Osteocyte (in vitro differentiated cells): ENCODE measurements at regions not wholly inside any gene's neighbourhood (a gene's known extent, or its start where the extent isn't known, plus 50 kb on each side); places are given as distances from the start of the nearest gene placed in this dataset.
"Not testable (repeated sequence)": the region's sequence is repeated elsewhere in the genome, so short reads cannot be mapped to it uniquely, and the experiment has no call there.

Experiments used
- DNase-seq: peaks from one replicate; pipeline ENCODE4 v3.0.0; 2021; ENCODE audit warnings: mixed read lengths; ENCODE audit not compliant: unreplicated experiment; ENCODE audit errors: extremely low spot score
- H3K27ac Mint-ChIP-seq: one replicate; pipeline ENCODE4 v1.8.0; 2021; ENCODE audit warnings: mild to moderate bottlenecking, mixed read lengths; ENCODE audit not compliant: unreplicated experiment
- H3K27me3 Mint-ChIP-seq: one replicate; pipeline ENCODE4 v1.8.0; 2021; ENCODE audit warnings: mixed read lengths; ENCODE audit not compliant: unreplicated experiment
- H3K36me3 Mint-ChIP-seq: one replicate; pipeline ENCODE4 v1.8.0; 2021; ENCODE audit warnings: mixed read lengths; ENCODE audit not compliant: unreplicated experiment
- H3K4me1 Mint-ChIP-seq: one replicate; pipeline ENCODE4 v1.8.0; 2021; ENCODE audit warnings: mixed read lengths; ENCODE audit not compliant: unreplicated experiment
- H3K4me3 Mint-ChIP-seq: one replicate; pipeline ENCODE4 v1.8.0; 2021; ENCODE audit warnings: mild to moderate bottlenecking, moderate library complexity, mixed read lengths; ENCODE audit not compliant: unreplicated experiment
- H3K9me3 Mint-ChIP-seq: one replicate; pipeline ENCODE4 v1.8.0; 2021; ENCODE audit warnings: mixed read lengths; ENCODE audit not compliant: unreplicated experiment
- TF ChIP-seq, protein P1 (sequence below): fragments of 200-600 bp; sonication (generic); IDR thresholded peaks from 2 replicates; pipeline ENCODE4 v1.5.0; 2021; ENCODE audit warnings: antibody characterized with exemption, mild to moderate bottlenecking, moderate library complexity

DNA sequence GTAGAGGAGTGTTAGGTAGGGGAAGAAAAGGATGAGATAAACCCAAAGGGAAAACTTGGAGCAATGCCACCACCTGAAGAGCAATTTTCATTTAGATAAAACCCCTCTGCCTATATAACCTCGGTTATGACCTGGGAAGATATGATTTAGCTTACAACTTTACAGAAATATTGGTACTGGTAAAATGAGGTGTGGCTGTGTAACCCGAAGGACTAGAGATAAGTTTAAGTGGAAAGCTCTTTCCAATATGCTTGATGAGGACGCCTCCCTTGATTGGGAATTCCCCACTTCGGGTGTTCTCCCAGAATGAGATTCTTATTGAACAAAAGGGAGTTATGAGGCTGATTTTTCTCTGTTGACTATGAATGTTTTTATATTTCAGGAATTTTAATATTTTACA, 109.5 kb upstream of the CDK6 start:
- TF ChIP-seq, protein P1, sequence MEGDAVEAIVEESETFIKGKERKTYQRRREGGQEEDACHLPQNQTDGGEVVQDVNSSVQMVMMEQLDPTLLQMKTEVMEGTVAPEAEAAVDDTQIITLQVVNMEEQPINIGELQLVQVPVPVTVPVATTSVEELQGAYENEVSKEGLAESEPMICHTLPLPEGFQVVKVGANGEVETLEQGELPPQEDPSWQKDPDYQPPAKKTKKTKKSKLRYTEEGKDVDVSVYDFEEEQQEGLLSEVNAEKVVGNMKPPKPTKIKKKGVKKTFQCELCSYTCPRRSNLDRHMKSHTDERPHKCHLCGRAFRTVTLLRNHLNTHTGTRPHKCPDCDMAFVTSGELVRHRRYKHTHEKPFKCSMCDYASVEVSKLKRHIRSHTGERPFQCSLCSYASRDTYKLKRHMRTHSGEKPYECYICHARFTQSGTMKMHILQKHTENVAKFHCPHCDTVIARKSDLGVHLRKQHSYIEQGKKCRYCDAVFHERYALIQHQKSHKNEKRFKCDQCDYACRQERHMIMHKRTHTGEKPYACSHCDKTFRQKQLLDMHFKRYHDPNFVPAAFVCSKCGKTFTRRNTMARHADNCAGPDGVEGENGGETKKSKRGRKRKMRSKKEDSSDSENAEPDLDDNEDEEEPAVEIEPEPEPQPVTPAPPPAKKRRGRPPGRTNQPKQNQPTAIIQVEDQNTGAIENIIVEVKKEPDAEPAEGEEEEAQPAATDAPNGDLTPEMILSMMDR: no peak

DNA sequence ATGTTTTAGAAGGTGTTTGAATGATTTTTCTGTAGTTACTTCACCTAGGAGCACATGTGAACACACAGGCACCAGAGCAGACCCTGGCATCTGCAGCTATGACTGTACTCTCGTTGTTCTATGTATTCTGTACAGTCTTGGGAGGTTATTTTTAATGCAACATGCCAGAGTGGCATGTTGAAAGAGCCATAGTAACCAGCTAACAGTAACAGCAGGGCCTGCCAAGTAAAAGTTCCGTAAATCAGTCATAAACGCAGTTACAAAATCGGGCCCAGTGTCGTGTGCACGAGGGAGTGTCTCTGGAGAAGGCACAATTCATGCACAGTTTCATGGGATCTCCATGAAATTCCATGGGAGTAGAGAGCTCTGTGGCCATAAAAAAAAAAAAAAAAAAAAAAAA, 108.3 kb upstream of the CDK6 start:
- Mint-ChIP-seq H3K36me3 (no peaks in the 10 kb centered on the region), H3K4me1 (no peaks in the 10 kb centered on the region), H3K27ac (no peak overlapping the region), H3K9me3 (peaks cover 28% of the 10 kb centered on the region), H3K27me3 (no peaks in the 10 kb centered on the region), H3K4me3 (no peak overlapping the region)
- no peak for DNase-seq
- TF ChIP-seq, protein P1: no peak

More for the DNA sequence above, 109.5 kb upstream of the CDK6 start:
- Mint-ChIP-seq H3K27ac (no peak overlapping the region), H3K4me3 (no peak overlapping the region), H3K36me3 (no peaks in the 10 kb centered on the region), H3K27me3 (no peaks in the 10 kb centered on the region), H3K4me1 (no peaks in the 10 kb centered on the region), H3K9me3 (peaks cover 20% of the 10 kb centered on the region)
- DNase-seq: no peak

DNA sequence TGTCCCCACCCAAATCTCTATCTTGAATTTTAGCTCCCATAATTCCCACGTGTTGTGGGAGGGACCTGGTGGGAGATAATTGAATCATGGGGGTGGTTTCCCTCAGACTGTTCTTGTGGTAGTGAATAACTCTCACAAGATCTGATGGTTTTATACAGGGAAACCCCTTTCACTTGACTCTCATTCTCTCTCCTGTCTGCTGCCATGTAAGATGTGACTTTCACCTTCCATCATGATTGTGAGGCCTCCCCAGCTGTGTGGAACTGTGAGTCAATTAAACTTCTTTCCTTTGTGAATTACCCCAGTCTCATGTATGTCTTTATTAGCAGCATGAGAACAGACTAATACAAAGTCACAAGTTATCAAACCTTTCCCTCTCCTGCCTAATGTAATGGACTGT, 106.3 kb upstream of the CDK6 start:
- H3K36me3 Mint-ChIP-seq, DNase-seq, H3K27me3 Mint-ChIP-seq, H3K4me3 Mint-ChIP-seq, H3K27ac Mint-ChIP-seq, H3K4me1 Mint-ChIP-seq: not testable (repeated sequence)
- peaks cover 39% of the 10 kb centered on the region for H3K9me3 Mint-ChIP-seq

DNA sequence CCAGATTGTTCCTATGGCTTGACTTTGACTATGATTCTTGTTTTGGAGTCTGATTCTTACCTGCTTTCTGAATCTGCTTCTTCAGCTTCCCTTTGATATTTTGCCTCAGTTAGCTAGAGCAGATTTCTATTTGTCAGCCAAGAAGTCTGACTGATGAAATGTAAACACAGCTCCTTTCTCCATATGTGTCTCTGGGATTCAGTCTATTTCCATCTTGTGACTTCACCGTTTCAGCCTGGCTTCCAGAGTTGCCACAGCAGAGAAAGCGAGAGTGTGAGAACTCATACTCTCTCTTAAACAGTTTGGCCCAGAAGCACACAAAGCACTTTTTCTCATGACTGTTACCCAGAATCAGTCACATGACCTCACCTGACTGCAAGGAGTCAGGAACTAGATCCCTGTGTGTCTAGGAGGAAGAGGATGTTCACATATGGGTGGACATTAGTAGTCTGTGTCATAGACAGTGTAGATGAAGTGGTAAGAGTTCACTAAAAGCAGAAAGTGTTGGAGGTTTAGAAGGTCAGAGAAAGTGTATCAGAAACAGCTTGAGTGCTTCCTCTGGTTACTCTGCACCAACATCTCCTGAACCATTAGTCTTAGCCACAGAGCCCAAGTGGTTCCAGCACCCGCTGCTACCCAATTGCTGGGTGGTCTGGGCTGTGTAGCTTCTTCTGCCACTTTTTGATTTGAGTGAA, 103.4 kb upstream of the CDK6 start:
- Mint-ChIP-seq H3K27ac (no peak overlapping the region), H3K4me1 (no peaks in the 10 kb centered on the region), H3K36me3 (peaks cover 2% of the 10 kb centered on the region), H3K27me3 (no peaks in the 10 kb centered on the region), H3K4me3 (no peak overlapping the region), H3K9me3 (peaks cover 34% of the 10 kb centered on the region)
- DNase-seq: no peak
- TF ChIP-seq, protein P1: no peak

DNA sequence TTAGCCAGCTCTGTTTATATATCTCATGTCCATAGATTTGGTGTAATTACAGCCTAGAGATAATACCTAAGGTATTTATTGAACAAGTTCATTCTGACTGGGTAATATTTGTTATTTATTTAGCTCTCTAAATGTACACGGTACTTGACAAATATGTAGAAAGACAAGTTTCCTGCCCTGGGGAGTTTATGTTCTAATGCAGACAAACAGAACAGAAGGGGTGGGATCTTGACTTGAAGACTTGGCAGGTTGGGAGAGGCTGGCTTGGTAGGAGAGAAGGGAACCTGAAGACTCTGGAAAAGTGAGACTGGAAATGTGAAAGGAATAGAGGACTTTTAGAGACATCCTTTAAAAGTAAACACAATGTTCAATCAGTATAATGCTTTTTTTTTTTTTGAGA, 97.7 kb upstream of the CDK6 start:
- TF ChIP-seq, protein P1: no peak

More for the DNA sequence above, 97.7 kb upstream of the CDK6 start:
- Mint-ChIP-seq H3K4me3 (no peak overlapping the region), H3K9me3 (peaks cover 10% of the 10 kb centered on the region), H3K27ac (peak overlapping the region; percentile 1), H3K36me3 (peaks cover 2% of the 10 kb centered on the region), H3K27me3 (no peaks in the 10 kb centered on the region), H3K4me1 (peaks cover 8% of the 10 kb centered on the region)
- no peak for DNase-seq
